ENCODE measurements at regions not wholly inside any gene's neighbourhood (a gene's known extent, or its start where the extent isn't known, plus 50 kb on each side); places are given as distances from the start of the nearest gene placed in this dataset.
A peak's percentile ranks its signal among the peaks of the same experiment; 100 is the strongest.
"Not testable (repeated sequence)": the region's sequence is repeated elsewhere in the genome, so short reads cannot be mapped to it uniquely, and the experiment has no call there.

DNA sequence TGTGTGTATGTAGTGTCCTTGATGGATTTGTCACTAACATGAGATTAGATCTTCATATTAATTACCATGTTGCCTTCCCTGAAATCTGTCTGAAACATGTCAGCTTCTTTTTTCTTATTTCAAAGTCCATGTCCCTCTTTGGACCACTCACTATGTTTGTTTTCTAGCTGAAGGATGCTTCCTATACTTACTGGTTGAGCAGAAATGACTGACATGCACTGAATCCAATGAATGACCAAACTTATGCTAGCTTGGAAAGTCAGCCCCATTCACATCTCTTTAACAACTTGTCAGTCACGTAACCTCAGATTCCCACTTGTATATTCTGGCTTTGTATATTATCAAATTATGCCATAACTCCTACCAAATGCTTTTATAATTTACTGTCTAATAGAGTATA lies 69.9 kb upstream of the STK39 start:
- Histone ChIP-seq H3K4me3 (ENCODE audit: low read depth in 1 of 2, low read length in 2 of 2) (no peak overlapping the region), H3K4me1 (ENCODE audit: control insufficient read depth in 1 of 2, insufficient read depth in 2 of 2, low read length in 2 of 2) (peaks cover 0 to 5% of the 10 kb centered on the region in 2 donors), H3K9ac (ENCODE audit: low read depth in 1 of 2, low read length in 2 of 2) (no peak overlapping the region), H3K27me3 (ENCODE audit: control insufficient read depth in 1 of 2, insufficient read depth in 2 of 2, low read length in 2 of 2) (no peaks in the 10 kb centered on the region), H3K9me3 (ENCODE audit: control insufficient read depth in 1 of 2, low read length in 2 of 2) (no peaks in the 10 kb centered on the region), H3K27ac (ENCODE audit: low read depth, low read length) (no peak overlapping the region), H3K36me3 (ENCODE audit: control insufficient read depth in 1 of 2, insufficient read depth in 2 of 2, low read length in 2 of 2) (no peaks in the 10 kb centered on the region)

DNA sequence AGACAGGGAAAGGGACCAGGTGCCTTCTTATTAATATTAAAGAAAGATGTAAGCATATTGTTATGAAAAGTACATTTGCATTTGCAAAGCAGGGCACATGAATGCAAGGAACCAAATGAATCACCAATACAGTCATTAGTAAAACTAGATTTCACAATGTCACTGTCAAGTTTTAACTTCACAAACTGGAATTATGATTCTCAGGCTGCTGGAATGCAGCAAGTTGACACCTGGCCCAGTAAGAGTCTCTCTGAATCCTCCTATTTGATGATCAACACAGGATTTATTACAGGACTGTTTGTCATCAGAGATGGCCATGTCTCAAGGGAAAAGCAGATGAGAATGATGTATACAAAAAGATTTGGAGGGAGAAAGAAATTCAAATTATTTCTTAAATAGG lies 72.9 kb upstream of the STK39 start:
- Histone ChIP-seq H3K4me1 (ENCODE audit: control insufficient read depth in 1 of 2, insufficient read depth in 2 of 2, low read length in 2 of 2) (peaks cover 0 to 5% of the 10 kb centered on the region in 2 donors), H3K4me3 (ENCODE audit: low read depth in 1 of 2, low read length in 2 of 2) (no peak overlapping the region), H3K9ac (ENCODE audit: low read depth in 1 of 2, low read length in 2 of 2) (no peak overlapping the region)

DNA sequence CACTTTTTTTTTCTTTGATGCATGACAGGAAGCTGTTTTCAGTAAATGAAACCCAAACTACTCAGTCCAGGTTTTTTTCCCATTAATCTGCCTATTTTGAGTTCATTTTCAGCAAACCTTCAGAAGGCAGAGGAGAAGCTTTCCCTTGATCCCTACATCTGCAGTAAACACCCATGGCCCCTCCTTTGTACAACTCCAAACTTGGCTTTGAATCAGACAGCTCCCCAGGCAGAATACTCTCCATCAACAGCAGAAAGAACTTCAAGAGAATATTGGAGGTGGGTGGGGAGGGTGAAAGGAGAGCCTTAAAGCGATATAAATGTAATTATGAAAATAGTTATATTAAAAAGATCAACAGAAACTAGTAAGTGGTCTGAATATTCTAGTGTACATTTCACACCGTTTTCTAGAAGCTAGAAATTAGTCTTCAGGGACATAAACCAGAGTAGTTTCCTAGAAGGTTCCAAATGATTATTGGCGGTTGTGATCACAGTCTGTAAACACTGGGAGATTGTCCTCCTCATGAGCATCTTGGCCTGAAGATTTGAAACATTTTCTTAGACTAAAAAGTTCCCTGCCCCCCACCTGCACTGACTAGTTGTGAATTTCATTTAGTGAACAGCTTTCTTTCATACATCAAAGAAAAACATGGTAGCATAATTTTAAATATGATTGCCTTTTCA lies 75.1 kb upstream of the STK39 start:
- H3K27me3 ChIP-seq (ENCODE audit: control insufficient read depth in 1 of 2, insufficient read depth in 2 of 2, low read length in 2 of 2) = no peaks in the 10 kb centered on the region
- peaks cover 0 to 4% of the 10 kb centered on the region in 2 donors for H3K4me1 ChIP-seq (ENCODE audit: control insufficient read depth in 1 of 2, insufficient read depth in 2 of 2, low read length in 2 of 2)
- H3K36me3 ChIP-seq (ENCODE audit: control insufficient read depth in 1 of 2, insufficient read depth in 2 of 2, low read length in 2 of 2) = no peaks in the 10 kb centered on the region
- H3K9ac ChIP-seq (ENCODE audit: low read depth in 1 of 2, low read length in 2 of 2) = no peak overlapping the region
- H3K27ac ChIP-seq (ENCODE audit: low read depth, low read length) = no peak overlapping the region
- H3K4me3 ChIP-seq (ENCODE audit: low read depth in 1 of 2, low read length in 2 of 2) = no peak overlapping the region
- peaks cover 0 to under 1% of the 10 kb centered on the region in 2 donors for H3K9me3 ChIP-seq (ENCODE audit: control insufficient read depth in 1 of 2, low read length in 2 of 2)

More for the DNA sequence above, 72.9 kb upstream of the STK39 start:
- no peaks in the 10 kb centered on the region for H3K9me3 ChIP-seq (ENCODE audit: control insufficient read depth in 1 of 2, low read length in 2 of 2)
- no peaks in the 10 kb centered on the region for H3K27me3 ChIP-seq (ENCODE audit: control insufficient read depth in 1 of 2, insufficient read depth in 2 of 2, low read length in 2 of 2)
- H3K36me3 ChIP-seq (ENCODE audit: control insufficient read depth in 1 of 2, insufficient read depth in 2 of 2, low read length in 2 of 2) = no peaks in the 10 kb centered on the region
- no peak overlapping the region for H3K27ac ChIP-seq (ENCODE audit: low read depth, low read length)

DNA sequence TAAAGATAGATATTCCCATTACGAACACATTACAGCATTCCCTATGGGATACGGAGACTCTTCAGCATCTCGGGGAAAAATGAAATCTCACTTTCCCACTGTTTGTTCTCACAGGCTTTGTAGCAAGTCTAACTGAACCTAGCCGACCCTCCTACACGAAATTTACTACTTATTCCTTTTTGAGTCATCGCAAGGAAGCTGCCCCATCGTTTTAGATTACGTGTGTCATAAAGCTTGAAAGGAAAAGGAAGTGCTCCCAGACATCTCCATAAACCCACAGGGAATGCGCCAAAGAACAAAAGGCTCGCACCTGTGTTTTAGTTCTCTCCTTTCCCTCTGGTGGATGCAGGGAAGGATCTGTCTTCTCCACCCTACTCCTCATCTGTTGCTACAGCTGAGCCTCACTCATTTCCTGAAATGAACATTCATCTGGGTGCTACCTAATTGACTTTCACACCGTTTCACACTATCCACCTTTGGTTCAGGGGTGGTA lies 76.2 kb upstream of the STK39 start:
- H3K9ac ChIP-seq (ENCODE audit: low read depth in 1 of 2, low read length in 2 of 2) = no peak overlapping the region

DNA sequence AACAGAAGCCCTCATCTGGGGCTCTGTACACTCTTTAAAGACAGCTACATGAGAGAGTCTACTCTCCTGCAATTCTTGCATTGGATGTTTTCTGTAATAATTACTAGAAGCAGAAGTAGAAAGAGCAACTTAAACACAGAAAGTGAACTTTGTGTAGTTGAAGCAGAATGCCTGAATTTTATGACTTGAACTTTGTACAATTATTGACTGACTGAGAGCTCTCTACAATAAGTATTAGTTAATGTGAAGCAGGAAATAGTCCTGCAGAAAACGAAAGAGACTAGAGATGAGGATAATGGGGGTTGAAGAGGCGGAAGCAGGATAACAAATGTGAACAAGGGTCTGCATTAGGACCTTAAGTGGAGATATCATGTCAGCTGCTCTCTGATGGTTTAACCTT lies 79.2 kb upstream of the STK39 start:
- Histone ChIP-seq H3K27ac (ENCODE audit: low read depth, low read length) (no peak overlapping the region), H3K4me3 (ENCODE audit: low read depth in 1 of 2, low read length in 2 of 2) (peak overlapping the region in 1 of 2 donors; percentile 23), H3K4me1 (ENCODE audit: control insufficient read depth in 1 of 2, insufficient read depth in 2 of 2, low read length in 2 of 2) (peaks cover 0 to 4% of the 10 kb centered on the region in 2 donors), H3K27me3 (ENCODE audit: control insufficient read depth in 1 of 2, insufficient read depth in 2 of 2, low read length in 2 of 2) (no peaks in the 10 kb centered on the region), H3K9ac (ENCODE audit: low read depth in 1 of 2, low read length in 2 of 2) (no peak overlapping the region), H3K9me3 (ENCODE audit: control insufficient read depth in 1 of 2, low read length in 2 of 2) (peaks cover 6 to 19% of the 10 kb centered on the region in 2 donors), H3K36me3 (ENCODE audit: control insufficient read depth in 1 of 2, insufficient read depth in 2 of 2, low read length in 2 of 2) (no peaks in the 10 kb centered on the region)

More for the DNA sequence above, 76.2 kb upstream of the STK39 start:
- no peak overlapping the region for H3K4me3 ChIP-seq (ENCODE audit: low read depth in 1 of 2, low read length in 2 of 2)
- H3K27ac ChIP-seq (ENCODE audit: low read depth, low read length) = no peak overlapping the region
- peaks cover 0 to 4% of the 10 kb centered on the region in 2 donors for H3K4me1 ChIP-seq (ENCODE audit: control insufficient read depth in 1 of 2, insufficient read depth in 2 of 2, low read length in 2 of 2)
- peaks cover 0 to 8% of the 10 kb centered on the region in 2 donors for H3K9me3 ChIP-seq (ENCODE audit: control insufficient read depth in 1 of 2, low read length in 2 of 2)
- no peaks in the 10 kb centered on the region for H3K36me3 ChIP-seq (ENCODE audit: control insufficient read depth in 1 of 2, insufficient read depth in 2 of 2, low read length in 2 of 2)
- H3K27me3 ChIP-seq (ENCODE audit: control insufficient read depth in 1 of 2, insufficient read depth in 2 of 2, low read length in 2 of 2) = no peaks in the 10 kb centered on the region

DNA sequence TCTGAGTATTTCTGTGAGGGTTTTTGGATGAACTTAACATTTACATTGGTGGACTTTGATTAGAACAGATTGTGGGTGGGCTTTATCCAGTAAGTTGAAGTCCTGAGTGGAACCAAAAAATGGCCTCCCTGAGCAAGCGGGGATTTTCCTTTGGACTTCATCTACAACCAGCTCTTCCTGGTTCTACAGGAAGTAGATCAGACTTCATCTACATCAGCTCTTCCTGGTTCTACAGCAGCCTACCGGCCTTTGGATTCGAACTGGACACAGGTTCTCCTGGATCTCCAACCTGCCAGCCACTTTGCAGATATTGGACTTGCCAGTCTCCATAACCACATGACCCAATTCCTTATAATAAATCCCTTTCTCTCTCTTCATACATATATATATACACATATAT lies 79.9 kb upstream of the STK39 start:
- Histone ChIP-seq H3K27ac (ENCODE audit: low read depth, low read length) (no peak overlapping the region), H3K9ac (ENCODE audit: low read depth in 1 of 2, low read length in 2 of 2) (no peak overlapping the region)

DNA sequence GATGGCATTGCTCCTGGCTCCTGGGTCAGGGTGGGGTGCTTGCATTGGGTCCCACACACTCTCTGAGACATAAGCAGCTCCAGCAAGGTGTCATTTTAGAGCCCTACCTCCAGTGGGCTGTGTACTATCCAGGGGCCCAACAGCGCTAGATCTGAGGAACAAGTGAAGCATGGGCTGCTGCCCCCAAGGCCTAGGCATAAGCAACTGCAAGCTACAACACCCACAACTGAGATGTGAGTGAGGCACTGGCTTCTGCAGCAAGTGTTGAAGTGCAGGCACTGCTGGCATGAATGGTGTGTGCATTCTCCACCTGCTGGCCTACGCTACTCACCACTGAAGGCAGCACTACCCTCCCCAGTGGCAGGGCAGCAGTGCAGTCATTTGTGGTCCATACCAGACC lies 81.0 kb upstream of the STK39 start:
- Histone ChIP-seq H3K9me3 (ENCODE audit: control insufficient read depth in 1 of 2, low read length in 2 of 2) (peaks cover 6 to 19% of the 10 kb centered on the region in 2 donors), H3K36me3 (ENCODE audit: control insufficient read depth in 1 of 2, insufficient read depth in 2 of 2, low read length in 2 of 2) (no peaks in the 10 kb centered on the region), H3K27me3 (ENCODE audit: control insufficient read depth in 1 of 2, insufficient read depth in 2 of 2, low read length in 2 of 2) (no peaks in the 10 kb centered on the region), H3K27ac (ENCODE audit: low read depth, low read length) (no peak overlapping the region), H3K4me3 (ENCODE audit: low read depth in 1 of 2, low read length in 2 of 2) (no peak overlapping the region), H3K4me1 (ENCODE audit: control insufficient read depth in 1 of 2, insufficient read depth in 2 of 2, low read length in 2 of 2) (peaks cover 0 to 4% of the 10 kb centered on the region in 2 donors), H3K9ac (ENCODE audit: low read depth in 1 of 2, low read length in 2 of 2) (no peak overlapping the region)

More for the DNA sequence above, 79.9 kb upstream of the STK39 start:
- Histone ChIP-seq H3K27me3 (ENCODE audit: control insufficient read depth in 1 of 2, insufficient read depth in 2 of 2, low read length in 2 of 2) (no peaks in the 10 kb centered on the region), H3K36me3 (ENCODE audit: control insufficient read depth in 1 of 2, insufficient read depth in 2 of 2, low read length in 2 of 2) (no peaks in the 10 kb centered on the region), H3K9me3 (ENCODE audit: control insufficient read depth in 1 of 2, low read length in 2 of 2) (peaks cover 6 to 19% of the 10 kb centered on the region in 2 donors), H3K4me1 (ENCODE audit: control insufficient read depth in 1 of 2, insufficient read depth in 2 of 2, low read length in 2 of 2) (peaks cover 0 to 4% of the 10 kb centered on the region in 2 donors), H3K4me3 (ENCODE audit: low read depth in 1 of 2, low read length in 2 of 2) (peak overlapping the region in 1 of 2 donors; percentile 23)

DNA sequence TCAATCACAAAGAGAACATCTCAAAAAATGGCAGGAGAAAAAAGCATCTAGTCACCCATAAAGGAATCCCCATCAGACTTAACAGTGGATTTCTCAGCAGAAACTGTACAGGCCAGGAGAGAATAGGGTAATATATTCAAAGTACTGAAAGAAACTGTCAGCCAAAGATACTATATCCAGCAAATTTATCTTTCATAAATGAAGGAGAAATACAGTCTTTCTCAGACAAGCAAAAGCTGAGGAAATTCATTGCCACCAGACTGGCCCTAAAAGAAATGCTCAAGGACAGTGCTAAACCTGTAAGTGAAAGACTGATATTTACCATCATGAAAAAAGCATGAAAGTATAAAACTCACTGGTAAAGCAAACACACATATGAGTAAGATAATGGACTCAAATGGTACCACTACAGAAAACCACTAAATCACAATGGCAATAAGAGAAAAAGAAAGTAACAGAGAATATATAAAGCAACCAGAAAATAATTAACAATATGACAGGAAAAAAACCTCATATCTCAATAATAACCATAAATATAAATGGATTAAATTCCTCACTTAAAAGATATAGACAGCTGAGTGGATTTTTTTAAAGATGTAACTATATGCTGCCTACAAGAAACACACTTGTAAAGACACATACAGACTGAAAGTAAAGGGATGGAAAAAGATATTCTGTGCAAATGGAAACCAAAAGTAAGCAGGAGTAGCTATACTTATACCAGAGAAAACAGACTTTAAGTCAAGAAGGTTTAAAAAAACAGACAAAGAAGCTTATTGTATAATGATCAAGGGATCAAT lies 83.4 kb upstream of the STK39 start:
- no peaks in the 10 kb centered on the region for H3K27me3 ChIP-seq (ENCODE audit: control insufficient read depth in 1 of 2, insufficient read depth in 2 of 2, low read length in 2 of 2)
- H3K27ac ChIP-seq (ENCODE audit: low read depth, low read length) = no peak overlapping the region
- peaks cover 6 to 19% of the 10 kb centered on the region in 2 donors for H3K9me3 ChIP-seq (ENCODE audit: control insufficient read depth in 1 of 2, low read length in 2 of 2)
- no peak overlapping the region for H3K9ac ChIP-seq (ENCODE audit: low read depth in 1 of 2, low read length in 2 of 2)
- no peaks in the 10 kb centered on the region for H3K36me3 ChIP-seq (ENCODE audit: control insufficient read depth in 1 of 2, insufficient read depth in 2 of 2, low read length in 2 of 2)
- peaks cover 0 to 4% of the 10 kb centered on the region in 2 donors for H3K4me1 ChIP-seq (ENCODE audit: control insufficient read depth in 1 of 2, insufficient read depth in 2 of 2, low read length in 2 of 2)
- H3K4me3 ChIP-seq (ENCODE audit: low read depth in 1 of 2, low read length in 2 of 2) = no peak overlapping the region

DNA sequence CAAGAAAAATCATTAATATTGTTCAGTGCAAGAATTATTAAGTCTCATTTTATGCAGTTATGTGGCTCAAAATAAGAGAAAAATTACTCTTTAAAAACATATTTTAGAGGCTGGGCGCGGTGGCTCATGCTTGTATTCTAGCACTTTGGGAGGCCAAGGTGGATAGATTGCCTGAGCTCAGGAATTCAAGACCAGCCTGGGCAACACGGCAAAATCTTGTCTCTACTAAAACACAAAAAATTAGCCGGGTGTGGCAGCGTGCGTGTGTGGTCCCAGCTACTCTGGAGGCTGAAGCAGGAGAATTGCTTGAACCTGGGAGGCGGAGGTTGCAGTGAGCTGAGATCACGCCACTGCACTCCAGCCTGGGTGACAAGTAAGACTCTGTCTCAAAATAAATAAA lies 87.9 kb upstream of the STK39 start:
- H3K36me3 ChIP-seq (ENCODE audit: control insufficient read depth in 1 of 2, insufficient read depth in 2 of 2, low read length in 2 of 2); H3K27me3 ChIP-seq (ENCODE audit: control insufficient read depth in 1 of 2, insufficient read depth in 2 of 2, low read length in 2 of 2); H3K4me1 ChIP-seq (ENCODE audit: control insufficient read depth in 1 of 2, insufficient read depth in 2 of 2, low read length in 2 of 2); H3K9ac ChIP-seq (ENCODE audit: low read depth in 1 of 2, low read length in 2 of 2); H3K4me3 ChIP-seq (ENCODE audit: low read depth in 1 of 2, low read length in 2 of 2); H3K27ac ChIP-seq (ENCODE audit: low read depth, low read length): not testable (repeated sequence)
- peaks cover 6 to 11% of the 10 kb centered on the region in 2 donors for H3K9me3 ChIP-seq (ENCODE audit: control insufficient read depth in 1 of 2, low read length in 2 of 2)

DNA sequence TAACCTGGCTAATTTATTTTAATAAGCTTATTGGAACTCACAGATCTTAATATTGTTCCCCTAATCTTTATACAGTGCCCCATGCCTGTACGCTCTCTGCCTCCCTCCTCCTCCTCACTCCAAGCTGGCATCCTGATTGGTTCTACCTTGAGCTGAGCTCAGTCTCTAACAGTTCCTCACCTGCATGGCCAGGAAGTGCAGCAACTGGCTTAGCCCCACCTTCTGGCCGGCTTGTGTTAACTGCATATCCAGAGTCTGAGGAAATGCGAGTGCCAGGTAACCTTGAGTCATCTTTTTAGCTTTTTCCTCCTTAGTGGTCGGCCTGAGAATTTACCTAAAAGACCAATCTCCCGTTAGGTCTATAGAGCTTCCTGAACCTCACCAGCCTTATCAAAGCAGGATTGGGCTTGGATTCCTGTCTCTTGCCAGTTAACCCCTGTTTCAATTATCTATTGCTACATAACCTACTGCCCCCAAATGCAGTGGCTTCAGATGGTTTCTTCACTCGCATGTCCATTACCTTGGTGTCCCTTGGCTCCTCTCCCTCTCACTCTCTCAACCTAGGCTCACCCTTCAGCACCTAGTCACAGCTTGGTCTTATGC lies 89.5 kb upstream of the STK39 start:
- H3K4me1 ChIP-seq (ENCODE audit: control insufficient read depth in 1 of 2, insufficient read depth in 2 of 2, low read length in 2 of 2) = peaks cover 0 to 8% of the 10 kb centered on the region in 2 donors

More for the DNA sequence above, 89.5 kb upstream of the STK39 start:
- Histone ChIP-seq H3K9ac (ENCODE audit: low read depth in 1 of 2, low read length in 2 of 2) (no peak overlapping the region), H3K27ac (ENCODE audit: low read depth, low read length) (no peak overlapping the region), H3K36me3 (ENCODE audit: control insufficient read depth in 1 of 2, insufficient read depth in 2 of 2, low read length in 2 of 2) (no peaks in the 10 kb centered on the region), H3K27me3 (ENCODE audit: control insufficient read depth in 1 of 2, insufficient read depth in 2 of 2, low read length in 2 of 2) (no peaks in the 10 kb centered on the region), H3K9me3 (ENCODE audit: control insufficient read depth in 1 of 2, low read length in 2 of 2) (no peaks in the 10 kb centered on the region), H3K4me3 (ENCODE audit: low read depth in 1 of 2, low read length in 2 of 2) (no peak overlapping the region)

All from duodenal mucosa (tissue), 2 donors.